ENCODE measurements at regions not wholly inside any gene's neighbourhood (a gene's known extent, or its start where the extent isn't known, plus 50 kb on each side); places are given as distances from the start of the nearest gene placed in this dataset.

DNA sequence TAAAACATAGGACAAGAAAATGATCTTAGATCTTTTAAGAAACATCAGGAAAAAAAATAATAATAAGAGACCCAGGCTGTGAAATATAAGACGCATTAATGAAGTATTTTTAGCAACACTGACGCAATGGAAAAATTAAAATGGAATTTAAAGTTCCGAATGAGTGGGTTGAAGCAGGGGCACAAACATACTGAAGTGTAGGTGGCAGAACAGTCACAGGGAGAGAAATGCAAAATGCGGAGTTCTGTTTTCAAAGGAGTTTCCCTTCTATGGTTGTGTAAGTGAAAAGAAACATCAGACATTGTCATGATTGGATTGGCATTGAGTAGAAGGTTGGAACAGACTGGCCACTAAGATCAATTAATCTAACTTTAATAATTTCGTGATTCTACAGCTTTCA lies 159.8 kb downstream of the CYSLTR2 start:
- TF ChIP-seq, protein P1, sequence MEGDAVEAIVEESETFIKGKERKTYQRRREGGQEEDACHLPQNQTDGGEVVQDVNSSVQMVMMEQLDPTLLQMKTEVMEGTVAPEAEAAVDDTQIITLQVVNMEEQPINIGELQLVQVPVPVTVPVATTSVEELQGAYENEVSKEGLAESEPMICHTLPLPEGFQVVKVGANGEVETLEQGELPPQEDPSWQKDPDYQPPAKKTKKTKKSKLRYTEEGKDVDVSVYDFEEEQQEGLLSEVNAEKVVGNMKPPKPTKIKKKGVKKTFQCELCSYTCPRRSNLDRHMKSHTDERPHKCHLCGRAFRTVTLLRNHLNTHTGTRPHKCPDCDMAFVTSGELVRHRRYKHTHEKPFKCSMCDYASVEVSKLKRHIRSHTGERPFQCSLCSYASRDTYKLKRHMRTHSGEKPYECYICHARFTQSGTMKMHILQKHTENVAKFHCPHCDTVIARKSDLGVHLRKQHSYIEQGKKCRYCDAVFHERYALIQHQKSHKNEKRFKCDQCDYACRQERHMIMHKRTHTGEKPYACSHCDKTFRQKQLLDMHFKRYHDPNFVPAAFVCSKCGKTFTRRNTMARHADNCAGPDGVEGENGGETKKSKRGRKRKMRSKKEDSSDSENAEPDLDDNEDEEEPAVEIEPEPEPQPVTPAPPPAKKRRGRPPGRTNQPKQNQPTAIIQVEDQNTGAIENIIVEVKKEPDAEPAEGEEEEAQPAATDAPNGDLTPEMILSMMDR (IDR thresholded peaks at IDR 0.05): no peak
- TF ChIP-seq EP300 (IDR thresholded peaks at IDR 0.05): no peak

Measured in ovary (tissue), 3 donors.